GM18951 (cell line): ENCODE measurements at regions not wholly inside any gene's neighbourhood (a gene's known extent, or its start where the extent isn't known, plus 50 kb on each side); places are given as distances from the start of the nearest gene placed in this dataset.
"Not testable (repeated sequence)": the region's sequence is repeated elsewhere in the genome, so short reads cannot be mapped to it uniquely, and the experiment has no call there.

Experiments
- POLR2A ChIP-seq: IDR thresholded peaks from 4 replicates; pipeline ENCODE4 v1.6.1; 2011; ENCODE audit warnings: mild to moderate bottlenecking; ENCODE audit not compliant: insufficient read length, insufficient read depth; ENCODE audit errors: extremely low read depth
- in situ Hi-C: fragments of 300-500 bp; cut with MboI; formaldehyde crosslinking; loops from one replicate; pipeline ENCODE4 v1.12.0; 2022; ENCODE audit warnings: low sequenced_read_pairs, mixed read lengths, inconsistent platforms; ENCODE audit not compliant: unreplicated experiment

- TF ChIP-seq POLR2A, result no peak
- in situ Hi-C loops, result no loop called here
Measured at GRCh38 chr2:147603876-147604275, 241.0 kb upstream of the ACVR2A start.

GRCh38 chr2:147603447-147603846 is 241.4 kb upstream of the ACVR2A start:
- in situ Hi-C loops, result no loop called here
- no peak for TF ChIP-seq POLR2A

GRCh38 chr2:147600646-147601045 is 244.2 kb upstream of the ACVR2A start:
- in situ Hi-C loops, result no loop called here
- no peak for TF ChIP-seq POLR2A

DNA sequence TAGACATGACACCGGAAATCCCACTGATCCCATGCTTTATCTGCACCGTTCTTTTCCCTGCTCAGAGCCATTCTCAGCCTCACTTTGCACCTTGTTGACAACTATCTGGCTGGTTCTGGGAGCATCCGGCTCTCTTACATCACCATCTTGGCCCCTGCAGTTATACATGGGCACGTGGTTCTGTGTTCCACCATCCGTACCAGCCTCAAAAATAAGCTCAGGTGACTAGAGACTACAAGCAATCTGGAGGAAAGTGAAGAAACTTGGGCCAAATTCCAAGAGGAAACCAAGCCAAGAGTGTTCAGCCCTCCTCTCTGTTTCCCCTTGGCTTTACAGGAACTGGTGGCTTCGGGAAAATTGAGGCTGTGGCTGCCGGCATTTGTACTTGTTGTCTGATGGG is 244.6 kb upstream of the ACVR2A start:
- TF ChIP-seq POLR2A, result no peak
- in situ Hi-C loops, result no loop called here

GRCh38 chr2:147595200-147595599 is 249.6 kb upstream of the ACVR2A start:
- in situ Hi-C loops, result no loop called here
- no peak for TF ChIP-seq POLR2A

- no peak for TF ChIP-seq POLR2A
- in situ Hi-C loops, result no loop called here
Measured at GRCh38 chr2:147594038-147594437, 250.8 kb upstream of the ACVR2A start.

- in situ Hi-C loops, result not testable (repeated sequence)
Measured at GRCh38 chr2:147592784-147593183, 252.0 kb upstream of the ACVR2A start.

DNA sequence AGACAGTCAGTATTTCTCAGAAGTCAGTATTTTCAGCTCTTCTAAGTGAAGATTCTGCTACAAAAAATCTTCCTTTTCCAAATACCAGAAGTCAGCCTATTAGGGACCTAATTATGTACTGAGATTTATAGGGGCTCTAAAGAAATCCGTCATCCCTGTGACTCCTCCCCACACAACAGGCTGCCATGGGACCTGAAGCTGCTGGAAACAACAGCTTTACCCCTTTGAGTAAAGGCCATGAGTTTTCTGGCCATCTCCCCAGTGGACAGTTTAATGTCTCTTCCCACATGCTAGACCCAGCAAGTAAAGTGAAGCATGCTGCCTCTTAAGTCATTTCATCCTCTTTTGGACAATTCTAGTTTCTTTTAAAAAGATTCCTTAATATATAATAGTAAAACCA is 255.7 kb upstream of the ACVR2A start:
- in situ Hi-C loops, result no loop called here
- no peak for TF ChIP-seq POLR2A

- in situ Hi-C loops, result no loop called here
- no peak for TF ChIP-seq POLR2A
Measured at GRCh38 chr2:147588191-147588590, 256.6 kb upstream of the ACVR2A start.

- in situ Hi-C loops, result no loop called here
- no peak for TF ChIP-seq POLR2A
Measured at GRCh38 chr2:147578529-147578928, 266.3 kb upstream of the ACVR2A start.

GRCh38 chr2:147577998-147578380 is 266.8 kb upstream of the ACVR2A start:
- in situ Hi-C loops, result no loop called here
- no peak for TF ChIP-seq POLR2A

GRCh38 chr2:147577323-147577997 is 267.4 kb upstream of the ACVR2A start:
- no peak for TF ChIP-seq POLR2A
- in situ Hi-C loops, result no loop called here

DNA sequence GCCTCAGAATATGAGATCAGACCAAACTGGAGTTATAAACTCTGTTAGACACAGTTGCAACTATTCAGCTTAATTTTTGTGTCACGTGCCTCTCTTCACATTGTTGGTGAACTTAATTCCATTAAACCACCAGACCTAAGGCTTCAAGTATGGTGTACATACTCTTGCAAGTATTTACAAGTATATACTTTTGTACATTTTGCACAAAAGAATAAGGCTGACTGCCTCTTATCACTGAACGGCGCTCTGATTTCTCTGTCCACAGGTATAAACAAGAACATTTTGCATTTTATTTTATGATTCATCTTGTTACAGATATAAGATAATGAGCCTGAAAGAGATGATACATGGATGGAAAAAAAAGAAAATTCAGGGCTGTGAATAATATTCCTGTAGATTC is 269.7 kb upstream of the ACVR2A start:
- in situ Hi-C loops, result no loop called here
- no peak for TF ChIP-seq POLR2A

GRCh38 chr2:147572622-147573021 is 272.2 kb upstream of the ACVR2A start:
- no peak for TF ChIP-seq POLR2A
- in situ Hi-C loops, result no loop called here

DNA sequence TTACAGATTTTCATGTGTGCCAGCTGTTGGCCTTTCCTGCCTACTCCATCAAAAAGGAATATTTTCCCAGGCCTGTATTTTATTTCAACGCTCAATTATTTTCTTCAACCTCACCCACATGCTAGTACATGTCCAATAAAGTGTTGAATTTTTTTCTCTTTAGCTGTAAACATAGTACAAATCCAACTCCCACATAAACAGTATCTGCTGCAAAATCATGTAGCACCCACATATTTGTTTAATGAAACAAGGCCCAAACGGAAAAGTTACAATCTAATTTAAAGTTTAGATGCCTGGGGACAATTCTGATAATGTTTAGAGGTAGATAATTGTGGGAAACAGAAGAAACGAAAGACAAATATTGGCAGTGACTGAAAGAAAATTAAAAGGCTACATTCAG is 275.4 kb upstream of the ACVR2A start:
- in situ Hi-C loops, result no loop called here
- TF ChIP-seq POLR2A, result no peak

GRCh38 chr2:147568109-147568508 is 276.7 kb upstream of the ACVR2A start:
- TF ChIP-seq POLR2A, result no peak
- in situ Hi-C loops, result no loop called here

DNA sequence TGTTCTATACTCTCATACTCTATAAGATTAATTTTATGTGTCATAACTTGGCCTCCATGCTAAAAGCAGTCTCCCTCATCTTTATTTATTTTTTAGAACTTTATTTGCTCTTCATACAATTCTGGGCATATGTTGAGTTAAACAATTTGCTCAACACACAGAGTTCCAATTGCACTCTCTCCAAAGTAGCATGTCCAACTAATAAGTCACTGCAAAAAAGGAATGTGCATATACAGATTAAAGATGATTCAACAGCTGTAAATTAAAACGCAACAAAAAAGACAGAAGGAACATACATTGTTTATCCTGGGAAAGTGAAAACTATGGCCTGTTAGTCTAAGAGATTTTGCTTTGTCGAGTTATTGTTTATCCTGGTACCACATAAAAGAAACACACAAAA is 277.7 kb upstream of the ACVR2A start:
- no peak for TF ChIP-seq POLR2A
- in situ Hi-C loops, result no loop called here
